ENCODE measurements at regions not wholly inside any gene's neighbourhood (a gene's known extent, or its start where the extent isn't known, plus 50 kb on each side); places are given as distances from the start of the nearest gene placed in this dataset.

DNA sequence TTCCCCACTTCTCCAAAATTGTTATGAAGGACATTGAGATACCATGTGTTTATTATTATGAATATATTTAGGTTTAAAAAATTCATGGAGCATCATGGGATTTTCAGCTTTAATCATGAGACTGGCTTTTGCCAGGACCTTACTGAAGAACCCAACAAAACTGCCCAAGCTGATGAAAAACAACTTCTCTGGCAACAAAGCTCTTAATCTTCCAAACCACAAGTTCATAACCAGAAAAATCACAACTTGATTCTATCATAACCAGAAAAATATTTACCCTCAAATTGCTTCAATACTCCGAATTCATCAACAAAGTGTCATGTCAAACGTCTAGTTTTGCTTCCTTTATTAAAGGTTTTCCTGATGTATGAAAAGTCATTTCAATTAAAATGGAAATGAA, 971.8 kb upstream of the ACVR2A start:
- DNase-seq (ENCODE audit: low read depth) = no peak
- TF ChIP-seq, protein P1, sequence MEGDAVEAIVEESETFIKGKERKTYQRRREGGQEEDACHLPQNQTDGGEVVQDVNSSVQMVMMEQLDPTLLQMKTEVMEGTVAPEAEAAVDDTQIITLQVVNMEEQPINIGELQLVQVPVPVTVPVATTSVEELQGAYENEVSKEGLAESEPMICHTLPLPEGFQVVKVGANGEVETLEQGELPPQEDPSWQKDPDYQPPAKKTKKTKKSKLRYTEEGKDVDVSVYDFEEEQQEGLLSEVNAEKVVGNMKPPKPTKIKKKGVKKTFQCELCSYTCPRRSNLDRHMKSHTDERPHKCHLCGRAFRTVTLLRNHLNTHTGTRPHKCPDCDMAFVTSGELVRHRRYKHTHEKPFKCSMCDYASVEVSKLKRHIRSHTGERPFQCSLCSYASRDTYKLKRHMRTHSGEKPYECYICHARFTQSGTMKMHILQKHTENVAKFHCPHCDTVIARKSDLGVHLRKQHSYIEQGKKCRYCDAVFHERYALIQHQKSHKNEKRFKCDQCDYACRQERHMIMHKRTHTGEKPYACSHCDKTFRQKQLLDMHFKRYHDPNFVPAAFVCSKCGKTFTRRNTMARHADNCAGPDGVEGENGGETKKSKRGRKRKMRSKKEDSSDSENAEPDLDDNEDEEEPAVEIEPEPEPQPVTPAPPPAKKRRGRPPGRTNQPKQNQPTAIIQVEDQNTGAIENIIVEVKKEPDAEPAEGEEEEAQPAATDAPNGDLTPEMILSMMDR (conservative IDR thresholded peaks at IDR 0.05; ENCODE audit: low read depth, low read length) = no peak
- H3K4me3 ChIP-seq (ENCODE audit: low read depth, low read length) = no peak overlapping the region

- no peak for DNase-seq (ENCODE audit: low read depth)
- H3K4me3 ChIP-seq (ENCODE audit: low read depth, low read length) = no peak overlapping the region
- TF ChIP-seq, protein P1 (conservative IDR thresholded peaks at IDR 0.05; ENCODE audit: low read depth, low read length) = no peak
Observed at GRCh38 chr2:146870691-146871090, 974.1 kb upstream of the ACVR2A start.

GRCh38 chr2:146869328-146869727, 975.5 kb upstream of the ACVR2A start:
- no peak for DNase-seq (ENCODE audit: low read depth)
- TF ChIP-seq, protein P1 (conservative IDR thresholded peaks at IDR 0.05; ENCODE audit: low read depth, low read length) = no peak

DNA sequence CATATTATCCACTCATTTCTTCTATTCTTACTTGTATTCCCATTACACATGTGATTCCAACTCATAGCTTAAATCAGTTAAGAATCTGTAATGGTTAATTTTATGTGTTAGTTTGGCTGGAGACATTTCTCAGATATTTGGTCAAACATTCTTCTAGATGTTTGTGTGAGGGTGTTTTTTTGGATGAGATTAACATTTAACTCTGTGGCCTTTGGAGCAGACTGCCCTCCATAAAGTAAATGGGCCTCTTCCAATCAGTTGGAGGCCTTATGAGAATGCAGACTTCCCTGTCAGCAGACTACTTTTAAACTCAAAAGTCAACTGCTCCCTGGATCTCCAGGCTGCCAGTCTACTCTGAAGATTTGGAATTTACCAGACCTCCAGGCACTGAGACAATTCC, 976.8 kb upstream of the ACVR2A start:
- H3K4me3 ChIP-seq (ENCODE audit: low read depth, low read length) = no peak overlapping the region
- DNase-seq (ENCODE audit: low read depth) = no peak
- TF ChIP-seq, protein P1 (conservative IDR thresholded peaks at IDR 0.05; ENCODE audit: low read depth, low read length) = no peak

More at GRCh38 chr2:146869328-146869727, 975.5 kb upstream of the ACVR2A start:
- no peak overlapping the region for H3K4me3 ChIP-seq (ENCODE audit: low read depth, low read length)

DNA sequence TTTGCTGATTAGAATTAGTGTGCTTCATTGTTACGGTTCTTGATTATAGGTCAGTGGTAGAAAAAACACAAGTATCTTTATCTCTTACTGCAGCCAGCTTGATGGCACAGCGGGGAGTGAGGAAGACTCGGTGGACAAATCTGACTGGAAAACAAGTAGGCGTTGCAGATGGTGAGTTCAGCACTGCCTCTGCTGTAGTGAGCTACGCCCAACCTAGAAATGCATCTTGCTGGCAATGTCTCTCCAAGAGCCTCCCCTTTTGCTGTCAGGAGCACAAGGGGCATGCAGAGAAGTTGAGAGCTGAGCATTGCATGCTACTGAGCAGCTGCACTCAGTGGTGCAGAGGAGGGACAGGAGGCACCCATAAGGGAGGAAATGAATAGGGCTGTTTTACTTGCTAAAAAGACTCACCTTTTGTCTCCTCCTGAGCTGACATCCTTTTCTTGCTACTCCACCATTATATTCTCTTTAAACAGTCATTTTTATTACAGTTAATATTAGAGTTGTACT, 977.3 kb upstream of the ACVR2A start:
- no peak for DNase-seq (ENCODE audit: low read depth)
- TF ChIP-seq, protein P1 (conservative IDR thresholded peaks at IDR 0.05; ENCODE audit: low read depth, low read length) = no peak
- no peak overlapping the region for H3K4me3 ChIP-seq (ENCODE audit: low read depth, low read length)

- TF ChIP-seq, protein P1 (conservative IDR thresholded peaks at IDR 0.05; ENCODE audit: low read depth, low read length) = no peak
- DNase-seq (ENCODE audit: low read depth) = no peak
- no peak overlapping the region for H3K4me3 ChIP-seq (ENCODE audit: low read depth, low read length)
Observed at GRCh38 chr2:146853741-146854444, 990.9 kb upstream of the ACVR2A start.

DNA sequence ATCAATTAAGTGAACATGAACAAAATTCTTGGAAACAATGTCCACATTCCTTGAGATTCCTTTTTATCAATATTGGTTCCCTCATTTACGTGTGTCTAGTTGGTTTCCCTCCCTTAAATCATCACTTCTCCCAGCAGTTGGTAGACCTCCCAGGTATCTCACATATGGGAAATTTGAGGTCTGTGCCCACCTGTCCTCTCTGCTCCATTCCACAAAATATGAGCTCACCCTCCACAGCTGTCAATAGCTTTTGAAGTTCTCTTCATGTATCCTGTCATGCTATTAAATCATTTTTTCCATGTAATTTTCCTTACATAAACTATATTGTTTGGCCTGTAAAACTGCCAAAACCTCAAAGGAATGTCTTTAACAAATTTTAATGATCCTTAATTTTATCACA, 992.2 kb upstream of the ACVR2A start:
- TF ChIP-seq, protein P1 (conservative IDR thresholded peaks at IDR 0.05; ENCODE audit: low read depth, low read length) = no peak
- H3K4me3 ChIP-seq (ENCODE audit: low read depth, low read length) = no peak overlapping the region
- DNase-seq (ENCODE audit: low read depth) = no peak
